Thyroid gland (tissue), 4 donors: ENCODE measurements at regions not wholly inside any gene's neighbourhood (a gene's known extent, or its start where the extent isn't known, plus 50 kb on each side); places are given as distances from the start of the nearest gene placed in this dataset.

Experiments used
- DNase-seq, 2 donors: peaks; one replicate each; pipeline ENCODE4 v3.0.0-alpha.2; 2019
- H3K27ac ChIP-seq, 3 donors: fragments of 200-600 bp; sonication (generic); 1 replicate in 2 of 3; 2 replicates in 1 of 3; pipeline ENCODE4 v1.5.1; 2016 to 2019; ENCODE audit warnings: mild to moderate bottlenecking in 1 of 3, moderate library complexity in 1 of 3
- H3K27me3 ChIP-seq: fragments of 200-600 bp; sonication (generic); one replicate; pipeline ENCODE4 v1.5.1; 2019
- H3K36me3 ChIP-seq, 2 donors: fragments of 200-600 bp; sonication (generic); one replicate each; pipeline ENCODE4 v1.5.1; 2016 to 2019
- H3K4me1 ChIP-seq, 2 donors: fragments of 200-600 bp; sonication (generic); one replicate each; pipeline ENCODE4 v1.5.1; 2017 to 2019
- H3K4me3 ChIP-seq, 3 donors: fragments of 200-600 bp; sonication (generic); replicated peaks in 1 of 3; 1 replicate in 2 of 3; 2 replicates in 1 of 3; pipeline ENCODE4 v1.5.1; 2016; ENCODE audit warnings: mild to moderate bottlenecking in 1 of 3
- H3K9me3 ChIP-seq: fragments of 200-600 bp; sonication (generic); one replicate; pipeline ENCODE4 v1.5.1; 2017
- CTCF ChIP-seq, 6 experiments: fragments of 200-600 bp in 3 of 6; fragments of 450-650 bp in 3 of 6; sonication (generic) in 3 of 6; IDR thresholded peaks; one replicate each; pipeline ENCODE4 v1.5.1; 2016 to 2019; ENCODE audit warnings: antibody characterized with exemption in 6 of 6, mild to moderate bottlenecking in 2 of 6, inconsistent platforms in 1 of 6, moderate library complexity in 1 of 6
- POLR2A ChIP-seq, 2 donors: fragments of 450-650 bp; IDR thresholded peaks; one replicate each; pipeline ENCODE4 v1.6.1; 2017; ENCODE audit warnings: antibody characterized with exemption in 2 of 2, mild to moderate bottlenecking in 2 of 2, moderate library complexity in 1 of 2
- WGBS, 2 donors: methylation state at CpG; one replicate each; pipeline ENCODE4 v1.1.5; 2017; 5-methylcytosine and 5-hydroxymethylcytosine counted together
- intact Hi-C: fragments of 100-400 bp; cut with DNase I; formaldehyde crosslinking; loops from one replicate; pipeline ENCODE4 v1.15.1; 2023

DNA sequence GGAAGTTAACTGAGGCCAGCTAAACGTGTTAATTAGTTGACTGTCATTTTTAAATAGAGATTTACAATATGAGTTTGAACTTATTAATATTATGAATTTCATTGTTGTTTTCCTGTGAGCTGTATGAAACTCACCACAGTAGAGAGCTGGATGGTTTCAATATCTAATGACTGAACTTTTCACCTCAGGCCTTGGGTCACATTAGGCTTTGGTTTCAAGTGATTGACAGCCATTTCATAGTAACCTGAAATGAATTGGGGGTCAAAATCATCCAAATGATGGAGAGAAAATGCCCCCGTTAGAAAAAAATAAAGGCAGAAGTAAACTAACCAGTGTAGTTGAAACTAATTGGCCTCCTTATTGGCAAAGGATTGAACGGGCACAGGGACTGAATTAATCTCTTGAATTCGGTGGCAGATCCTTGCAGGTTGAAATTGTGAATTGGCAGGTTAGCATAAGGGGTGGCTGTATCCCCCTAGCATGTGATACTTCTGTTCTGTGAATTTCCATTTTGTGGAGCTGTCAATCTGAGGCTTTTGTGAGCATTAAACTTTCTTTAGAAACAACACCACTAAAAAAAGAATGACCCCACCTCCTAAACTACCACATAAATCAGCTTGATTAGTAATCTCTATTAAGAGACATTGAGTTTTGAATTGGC, 155.1 kb upstream of the MMS22L start:
- Histone ChIP-seq H3K4me3 (no peak overlapping the region), H3K36me3 (no peaks in the 10 kb centered on the region), H3K27me3 (no peaks in the 10 kb centered on the region), H3K4me1 (no peaks in the 10 kb centered on the region), H3K9me3 (no peaks in the 10 kb centered on the region), H3K27ac (no peak overlapping the region)
- TF ChIP-seq POLR2A (IDR thresholded peaks at IDR 0.05) (no peak), CTCF (IDR thresholded peaks at IDR 0.05) (no peak)
- no peak for DNase-seq
- intact Hi-C loops: no loop called here
- 76 to 79% methylated on average over 4 of the region's 4 CpGs for WGBS, 2 donors

GRCh38 chr6:97440590-97441176, 157.7 kb upstream of the MMS22L start:
- WGBS, 2 donors: 27 to 28% methylated on average over 7 of the region's 7 CpGs
- no peaks in the 10 kb centered on the region for H3K4me1 ChIP-seq
- no peak overlapping the region for H3K27ac ChIP-seq
- H3K9me3 ChIP-seq: no peaks in the 10 kb centered on the region
- intact Hi-C loops: no loop called here
- DNase-seq: no peak
- H3K4me3 ChIP-seq: no peak overlapping the region
- no peaks in the 10 kb centered on the region for H3K27me3 ChIP-seq
- no peaks in the 10 kb centered on the region for H3K36me3 ChIP-seq
- TF ChIP-seq POLR2A (IDR thresholded peaks at IDR 0.05): no peak
- peak in 1 of 6 experiments; percentile 3 for TF ChIP-seq CTCF (IDR thresholded peaks at IDR 0.05)

DNA sequence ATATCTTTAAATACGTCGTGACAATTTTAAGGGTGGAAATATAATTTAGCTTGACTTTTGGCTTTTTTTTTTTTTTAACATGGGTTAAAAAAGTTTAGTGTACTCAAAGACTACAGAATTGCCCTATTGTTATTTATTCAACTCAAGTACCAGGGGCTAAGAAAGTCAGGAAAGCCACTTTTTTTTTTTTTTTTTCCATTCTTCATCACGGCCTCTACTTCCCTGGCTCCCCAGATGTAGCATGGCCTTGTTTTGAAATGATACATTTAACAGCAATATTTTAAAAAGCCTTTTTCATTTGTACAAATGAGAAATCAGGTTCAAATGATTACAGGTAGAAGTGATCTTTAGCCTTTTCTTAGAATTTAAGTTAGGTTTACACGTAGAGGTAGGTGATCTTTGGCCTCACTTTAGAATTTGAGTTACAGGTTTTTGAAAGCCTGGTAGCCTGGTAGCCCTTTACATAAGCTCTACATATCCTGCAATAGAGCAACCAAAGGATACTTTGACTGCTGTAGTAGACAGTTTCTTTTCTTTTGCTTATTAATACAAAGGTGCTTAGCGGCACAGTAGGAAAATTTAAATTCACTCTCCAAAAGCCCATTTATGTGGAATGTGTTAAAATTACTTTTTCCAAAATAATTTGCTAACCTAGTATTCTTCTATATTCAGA, 160.5 kb upstream of the MMS22L start:
- WGBS, 2 donors: 81 to 87% methylated on average over 5 of the region's 5 CpGs
- H3K4me1 ChIP-seq: no peaks in the 10 kb centered on the region
- intact Hi-C loops: no loop called here
- no peak overlapping the region for H3K4me3 ChIP-seq
- no peaks in the 10 kb centered on the region for H3K27me3 ChIP-seq
- TF ChIP-seq CTCF (IDR thresholded peaks at IDR 0.05): no peak
- TF ChIP-seq POLR2A (IDR thresholded peaks at IDR 0.05): no peak
- no peak for DNase-seq
- no peaks in the 10 kb centered on the region for H3K9me3 ChIP-seq
- H3K36me3 ChIP-seq: no peaks in the 10 kb centered on the region
- H3K27ac ChIP-seq: no peak overlapping the region

DNA sequence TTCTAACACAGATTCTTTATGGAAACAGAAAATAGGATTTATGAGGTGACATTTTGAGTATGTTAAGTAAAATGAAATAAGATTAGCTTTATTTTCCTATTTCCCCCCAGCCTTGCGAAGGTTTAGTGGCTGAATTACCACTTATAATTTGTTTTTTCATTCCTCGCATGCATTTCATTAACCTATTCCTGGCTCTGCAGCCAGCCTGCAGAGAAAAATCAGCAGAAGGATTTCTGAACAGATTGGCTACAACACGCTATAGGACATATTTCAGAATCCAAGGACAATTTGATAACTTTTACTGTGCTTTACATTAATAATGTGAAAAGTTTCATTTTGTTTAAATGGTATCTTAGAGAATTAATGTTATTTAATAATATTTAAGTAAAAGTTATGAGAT, 162.4 kb upstream of the MMS22L start:
- intact Hi-C loops: no loop called here
- DNase-seq: no peak
- Histone ChIP-seq H3K9me3 (no peaks in the 10 kb centered on the region), H3K4me1 (no peaks in the 10 kb centered on the region), H3K36me3 (no peaks in the 10 kb centered on the region), H3K27me3 (no peaks in the 10 kb centered on the region), H3K4me3 (no peak overlapping the region), H3K27ac (no peak overlapping the region)
- TF ChIP-seq POLR2A (IDR thresholded peaks at IDR 0.05): no peak
- TF ChIP-seq CTCF (IDR thresholded peaks at IDR 0.05): no peak
- WGBS, 2 donors: 58 to 63% methylated on average over 3 of the region's 3 CpGs

GRCh38 chr6:97449444-97449966, 166.5 kb upstream of the MMS22L start:
- H3K4me1 ChIP-seq: no peaks in the 10 kb centered on the region
- no peaks in the 10 kb centered on the region for H3K9me3 ChIP-seq
- H3K4me3 ChIP-seq: no peak overlapping the region
- H3K27ac ChIP-seq: no peak overlapping the region
- intact Hi-C loops: no loop called here
- no peak for DNase-seq
- no peak for TF ChIP-seq POLR2A (IDR thresholded peaks at IDR 0.05)
- WGBS, 2 donors: 72 to 74% methylated on average over 2 of the region's 2 CpGs
- H3K27me3 ChIP-seq: no peaks in the 10 kb centered on the region
- no peaks in the 10 kb centered on the region for H3K36me3 ChIP-seq
